ENCODE measurements at regions not wholly inside any gene's neighbourhood (a gene's known extent, or its start where the extent isn't known, plus 50 kb on each side); places are given as distances from the start of the nearest gene placed in this dataset.
"Not testable (repeated sequence)": the region's sequence is repeated elsewhere in the genome, so short reads cannot be mapped to it uniquely, and the experiment has no call there.

DNA sequence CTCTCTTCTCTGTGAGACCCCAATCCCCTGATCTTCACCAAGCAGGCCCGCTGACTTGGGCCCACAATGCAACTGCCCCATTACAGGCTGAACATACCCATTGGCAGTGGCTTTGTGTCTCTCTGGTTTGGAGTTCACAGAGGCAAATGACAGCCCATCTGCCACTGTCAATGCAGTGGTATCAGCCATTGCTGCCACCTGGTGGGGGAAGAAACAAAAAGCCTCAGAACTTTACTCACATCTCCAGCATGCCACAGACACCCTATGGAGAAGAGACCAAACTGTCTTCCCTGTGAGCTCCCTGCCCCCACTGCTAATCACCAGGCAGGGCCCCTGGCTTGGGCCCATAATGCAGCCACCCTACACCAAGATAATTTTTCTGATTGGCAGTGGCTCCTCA, 729.3 kb upstream of the ACTRT1 start:
- no peak for DNase-seq (ENCODE audit: low read depth in 3 of 3)

DNA sequence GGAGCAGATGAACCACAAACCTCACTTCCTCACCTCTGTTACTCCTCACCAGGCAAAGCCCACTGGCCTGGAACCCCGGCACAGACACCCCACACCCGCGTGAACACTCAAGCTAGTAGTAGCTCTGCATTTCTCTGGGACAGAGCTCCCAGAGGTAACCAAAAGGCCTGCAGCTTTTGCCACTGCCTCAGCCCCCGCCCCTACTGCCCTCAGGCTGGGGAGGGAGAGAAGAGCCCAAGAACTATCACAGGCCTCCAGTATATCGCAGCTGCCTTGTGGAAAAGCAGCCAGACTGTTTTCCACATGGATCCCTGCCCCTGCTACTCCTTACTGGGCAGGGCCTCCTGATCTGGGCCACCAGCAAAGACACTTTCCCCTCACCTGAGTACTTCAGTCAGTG, 728.7 kb upstream of the ACTRT1 start:
- no peak for DNase-seq (ENCODE audit: low read depth in 3 of 3)

DNA sequence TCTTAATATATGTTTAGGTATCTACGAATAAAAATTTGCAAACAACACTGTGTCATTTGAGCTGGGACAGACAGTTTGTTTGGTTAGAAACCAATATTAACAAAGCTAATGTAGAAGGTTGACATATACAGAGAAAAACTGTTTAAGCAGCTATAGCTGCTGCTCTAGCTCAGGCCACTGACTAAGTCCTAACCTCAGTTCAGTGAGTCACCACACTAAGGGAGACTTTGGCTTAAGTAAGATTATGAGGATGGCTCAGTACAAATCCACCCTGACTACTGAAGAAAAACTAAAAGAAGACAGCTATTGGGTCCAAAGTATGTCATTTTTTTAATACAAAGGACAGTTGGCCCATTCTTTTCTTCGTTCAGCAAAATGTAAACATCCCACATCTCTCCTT, 717.3 kb upstream of the ACTRT1 start:
- no peak for DNase-seq (ENCODE audit: low read depth in 3 of 3)

DNA sequence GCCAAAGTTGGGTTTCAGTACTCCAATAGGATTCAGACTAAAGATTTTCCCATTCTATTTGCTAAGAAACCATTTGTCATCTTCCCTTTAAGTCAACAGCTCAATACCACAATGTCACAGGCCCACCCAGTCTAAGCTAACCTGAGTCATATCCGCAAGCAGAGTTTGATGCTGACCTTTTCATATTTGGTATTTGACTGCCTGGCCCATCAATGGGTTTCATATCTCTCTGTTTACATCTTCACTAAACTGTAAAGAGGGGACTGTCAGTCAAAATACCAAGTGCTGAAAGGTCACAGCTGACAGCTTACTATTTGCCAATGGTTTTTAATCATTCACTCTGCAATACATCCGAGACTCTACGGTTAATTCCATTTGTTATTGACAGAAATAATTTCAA, 707.5 kb upstream of the ACTRT1 start:
- DNase-seq (ENCODE audit: low read depth in 3 of 3): no peak

DNA sequence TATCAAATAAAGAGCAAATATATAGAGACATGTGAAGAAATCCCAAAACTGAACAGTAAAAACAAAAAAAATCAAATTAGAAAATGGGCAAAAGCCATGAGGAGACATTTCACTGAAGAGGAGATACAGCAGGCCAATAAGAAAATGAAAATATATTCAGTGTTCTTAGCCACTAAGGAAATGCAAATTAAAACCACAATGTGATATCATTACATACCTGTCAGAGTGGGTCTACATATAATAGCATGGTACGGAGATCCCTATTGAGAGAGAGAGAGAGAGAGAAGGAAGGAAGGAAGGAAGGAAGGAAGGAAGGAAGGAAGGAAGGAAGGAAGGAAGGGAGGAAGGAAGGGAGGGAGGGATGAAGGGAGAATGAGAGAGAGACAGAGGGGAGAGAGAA, 707.0 kb upstream of the ACTRT1 start:
- no peak for DNase-seq (ENCODE audit: low read depth in 3 of 3)

DNA sequence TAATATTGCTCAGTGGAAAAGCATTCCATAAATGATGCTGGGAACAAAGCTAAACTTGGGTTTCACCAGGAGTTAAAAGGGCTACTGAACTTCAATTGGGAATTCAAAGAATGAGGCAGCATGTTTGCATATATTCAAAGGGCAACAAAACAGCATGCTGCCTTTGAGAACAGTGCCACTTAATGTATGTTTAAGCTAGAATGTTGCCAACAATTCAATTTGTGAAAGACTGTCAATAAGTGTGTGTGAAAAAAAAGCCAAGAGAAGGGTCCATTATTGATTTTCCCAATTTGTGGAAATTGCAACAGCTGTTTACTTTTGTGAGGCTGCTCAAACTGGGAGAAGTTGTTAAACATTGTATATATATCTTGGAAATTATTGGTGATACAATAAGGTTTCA, 701.9 kb upstream of the ACTRT1 start:
- DNase-seq (ENCODE audit: low read depth in 3 of 3): no peak

DNA sequence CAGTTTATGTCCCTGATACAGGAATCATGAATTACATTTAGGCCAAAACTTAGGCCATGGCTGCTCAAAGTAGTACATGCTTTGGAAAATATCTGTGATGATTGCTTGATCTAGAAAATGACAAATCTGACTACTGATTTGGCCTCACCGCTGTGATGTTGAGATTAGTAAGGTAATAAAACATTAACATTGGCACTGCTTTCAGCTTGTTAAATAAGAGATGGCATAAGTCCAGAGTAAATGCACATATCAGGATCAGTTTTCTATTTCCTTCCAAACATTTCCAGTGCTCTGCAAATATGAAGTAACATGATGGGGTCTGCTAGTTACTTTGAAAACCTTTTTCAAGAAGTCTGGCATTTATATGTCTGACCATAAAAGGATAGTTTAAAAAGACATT, 687.3 kb upstream of the ACTRT1 start:
- no peak for DNase-seq (ENCODE audit: low read depth in 3 of 3)

DNA sequence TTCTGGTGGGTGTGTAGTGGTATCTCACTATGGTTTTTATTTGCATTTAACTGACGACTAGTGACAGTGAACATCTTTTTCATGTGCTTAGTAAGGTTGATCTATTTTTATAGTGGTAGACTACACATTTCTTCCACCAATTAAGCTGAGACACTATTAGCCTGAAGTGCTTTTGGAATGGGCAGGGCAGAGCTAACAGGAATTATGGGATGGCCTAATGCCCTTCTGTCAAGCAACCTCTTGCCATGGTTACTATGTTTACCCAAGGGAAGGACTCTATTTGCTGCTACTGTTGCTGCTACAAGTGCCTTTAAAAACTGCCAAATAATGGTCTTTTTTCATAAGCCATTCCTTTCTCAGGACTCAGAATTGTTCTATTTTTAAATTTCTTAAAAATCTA, 676.7 kb upstream of the ACTRT1 start:
- no peak for DNase-seq (ENCODE audit: low read depth in 3 of 3)

DNA sequence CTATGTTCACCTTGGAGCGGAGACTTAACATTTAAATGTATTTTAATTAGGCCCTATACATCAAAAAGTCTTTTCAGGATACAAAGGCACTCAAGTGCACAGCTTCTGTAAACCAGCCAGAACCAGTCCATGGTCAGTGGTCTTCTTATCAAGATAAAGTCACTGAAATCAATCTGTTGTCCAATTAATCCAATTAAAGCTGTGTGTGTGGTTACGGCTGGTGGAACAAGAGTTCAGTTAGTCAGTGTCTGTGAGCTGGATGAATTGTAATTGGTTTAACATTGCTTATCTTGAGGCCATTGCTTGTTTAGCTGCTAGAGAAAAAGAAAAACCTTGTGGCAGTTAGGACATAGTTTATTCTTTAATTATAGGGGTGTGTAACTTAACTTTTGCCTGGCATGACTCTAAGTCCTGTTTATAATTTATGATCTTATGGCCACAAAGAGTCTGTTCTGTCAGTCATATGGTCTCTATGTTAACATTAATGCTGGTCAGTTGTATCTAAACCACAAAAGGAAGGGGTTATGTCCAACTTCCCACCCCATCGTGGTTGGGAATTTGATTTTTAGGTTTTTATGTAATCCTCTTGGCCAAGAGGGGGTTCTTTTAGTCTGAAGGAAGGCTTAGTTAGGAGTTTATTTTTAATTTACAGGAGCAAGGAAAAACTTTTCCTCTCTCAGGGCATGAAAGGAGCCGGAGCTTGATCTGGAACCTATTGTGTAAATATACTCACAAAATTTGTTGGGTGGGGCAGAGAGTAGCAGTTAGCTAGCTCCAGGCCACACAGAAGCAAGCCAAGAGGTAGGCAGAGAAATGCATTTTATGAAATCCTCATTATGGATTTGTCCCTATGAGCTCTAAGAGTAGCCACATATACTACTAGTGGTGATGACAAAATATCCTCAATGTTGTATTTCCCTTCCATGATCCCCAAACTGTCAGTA, 665.7 kb upstream of the ACTRT1 start:
- no peak for DNase-seq (ENCODE audit: low read depth in 3 of 3)

DNA sequence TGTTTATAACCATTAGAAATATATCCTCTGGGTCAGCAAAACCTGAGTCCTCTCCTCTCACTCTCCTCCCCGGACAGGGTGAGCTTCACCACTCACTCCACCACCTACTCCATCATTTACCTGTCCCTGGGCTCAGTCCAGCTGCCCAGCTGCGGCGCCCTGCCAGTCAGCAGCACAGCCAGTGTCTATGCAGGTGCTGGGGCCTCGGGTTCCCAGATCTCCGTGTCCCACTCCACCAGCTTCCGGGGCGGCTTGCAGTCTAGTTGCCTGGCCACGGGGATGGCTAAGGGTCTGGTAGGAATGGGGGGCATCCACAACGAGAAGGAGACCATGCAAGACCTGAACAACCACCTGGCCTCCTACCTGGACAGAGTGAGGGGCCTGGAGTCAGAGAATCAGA, 662.2 kb upstream of the ACTRT1 start:
- no peak for DNase-seq (ENCODE audit: low read depth in 3 of 3)

DNA sequence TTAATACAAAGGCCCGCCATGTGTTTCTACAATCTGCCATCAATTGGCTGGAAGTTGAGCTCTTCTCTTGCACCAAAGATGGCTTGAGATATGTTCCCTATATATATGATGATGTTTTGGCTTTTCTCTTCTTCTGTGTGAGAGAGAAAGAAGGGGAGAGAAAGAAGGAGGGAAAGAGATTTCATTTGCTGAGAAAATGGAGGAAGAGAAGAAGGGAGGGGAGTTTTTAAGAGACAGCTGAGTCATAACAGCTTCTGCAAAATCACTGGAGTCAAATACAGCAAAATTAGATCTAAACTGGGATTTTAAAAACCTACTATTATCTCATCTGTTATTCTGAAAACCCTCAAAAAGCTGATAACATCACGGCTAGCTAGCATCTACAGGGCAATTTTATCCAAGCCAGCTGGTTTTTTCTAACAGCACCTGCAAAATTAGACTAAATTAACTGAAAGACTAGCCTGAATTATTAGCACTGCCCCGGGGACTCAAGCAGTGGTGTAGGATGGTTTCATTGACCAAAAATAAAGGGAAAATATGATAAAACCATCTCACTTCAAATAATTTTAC, 647.6 kb upstream of the ACTRT1 start:
- no peak for DNase-seq (ENCODE audit: low read depth in 3 of 3)

DNA sequence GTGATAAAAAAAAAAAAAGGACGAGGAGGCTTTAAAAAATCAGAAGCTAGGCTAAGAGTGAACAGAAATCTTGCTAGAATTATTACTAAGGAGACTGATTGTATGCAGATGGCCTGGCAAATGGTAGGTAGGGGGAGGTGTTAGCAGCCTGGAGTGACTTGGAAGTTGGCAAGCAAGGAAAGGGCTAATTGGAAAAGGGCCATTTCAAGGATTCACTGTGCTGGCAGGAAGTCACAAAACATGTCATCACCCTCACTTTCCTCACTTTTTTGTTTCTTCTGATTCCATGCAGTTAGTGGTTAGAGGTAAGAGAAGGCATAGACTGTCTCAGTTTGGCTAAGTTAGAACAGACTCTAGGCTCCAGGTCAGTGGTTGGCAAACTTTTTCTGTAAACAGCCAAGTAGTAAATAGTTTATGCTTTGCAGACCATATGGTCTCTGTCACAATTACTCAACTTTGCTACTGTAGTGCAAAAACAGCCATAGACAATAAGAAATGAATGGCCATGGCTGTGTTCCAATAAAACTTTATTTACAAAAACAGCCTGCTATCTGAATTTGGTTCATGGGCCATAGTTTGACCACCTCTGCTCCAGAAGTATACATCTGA, 646.5 kb upstream of the ACTRT1 start:
- no peak for DNase-seq (ENCODE audit: low read depth in 3 of 3)

DNA sequence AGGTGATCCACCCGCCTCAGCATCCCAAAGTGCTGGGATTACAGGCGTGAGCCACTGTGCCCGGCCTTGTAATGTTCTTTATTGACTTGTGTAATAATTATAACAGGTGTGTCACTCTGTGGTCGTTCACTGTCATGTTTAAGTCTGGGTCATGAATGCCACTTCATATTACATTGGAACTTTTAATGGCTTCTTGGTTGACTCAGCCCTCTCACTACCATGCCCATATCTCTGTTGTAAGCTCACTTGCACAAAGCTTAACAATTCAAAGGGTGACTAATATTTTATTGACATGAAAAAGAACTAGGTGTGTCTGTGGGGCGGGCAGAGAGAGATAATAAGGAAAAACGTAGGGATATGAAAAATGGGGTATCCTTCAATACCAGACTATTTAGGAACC, 639.7 kb upstream of the ACTRT1 start:
- no peak for DNase-seq (ENCODE audit: low read depth in 3 of 3)

DNA sequence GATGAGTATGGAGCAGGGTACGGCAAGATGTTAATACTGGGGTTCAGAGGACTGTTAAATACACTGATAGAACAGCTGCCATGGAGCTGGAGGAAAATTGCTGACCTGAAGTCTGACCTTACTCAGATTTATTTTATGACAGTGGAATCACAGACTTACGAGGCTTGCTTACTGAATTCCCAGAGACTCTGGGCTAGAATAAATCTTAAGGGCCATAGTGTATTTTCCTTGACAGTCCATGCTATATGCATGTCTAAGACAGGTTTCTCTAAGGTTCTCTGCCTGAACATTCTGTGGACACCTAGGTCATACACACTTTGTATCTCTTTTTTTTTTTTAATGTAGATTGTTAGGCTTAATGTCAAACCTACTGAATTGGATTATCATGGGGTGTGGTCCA, 633.2 kb upstream of the ACTRT1 start:
- DNase-seq (ENCODE audit: low read depth in 3 of 3): no peak

DNA sequence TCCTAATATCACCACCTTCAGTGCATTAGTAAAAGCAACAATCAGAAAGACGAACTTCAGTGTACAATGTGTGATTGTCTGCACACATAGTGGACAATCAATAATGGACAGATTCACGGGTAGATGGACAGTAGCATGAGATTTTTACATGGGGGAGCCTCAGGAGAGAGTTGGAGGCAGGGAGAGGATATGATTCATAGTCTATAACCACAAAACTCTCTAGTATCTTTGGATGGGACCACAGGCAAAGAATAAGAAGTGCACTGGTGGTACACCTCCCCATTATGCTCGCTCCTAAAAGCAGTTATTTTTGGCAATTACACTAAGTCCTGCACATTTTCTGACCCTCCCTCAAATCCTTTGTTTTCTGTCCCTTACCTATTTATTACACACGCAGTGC, 624.4 kb upstream of the ACTRT1 start:
- no peak for DNase-seq (ENCODE audit: low read depth in 3 of 3)

DNA sequence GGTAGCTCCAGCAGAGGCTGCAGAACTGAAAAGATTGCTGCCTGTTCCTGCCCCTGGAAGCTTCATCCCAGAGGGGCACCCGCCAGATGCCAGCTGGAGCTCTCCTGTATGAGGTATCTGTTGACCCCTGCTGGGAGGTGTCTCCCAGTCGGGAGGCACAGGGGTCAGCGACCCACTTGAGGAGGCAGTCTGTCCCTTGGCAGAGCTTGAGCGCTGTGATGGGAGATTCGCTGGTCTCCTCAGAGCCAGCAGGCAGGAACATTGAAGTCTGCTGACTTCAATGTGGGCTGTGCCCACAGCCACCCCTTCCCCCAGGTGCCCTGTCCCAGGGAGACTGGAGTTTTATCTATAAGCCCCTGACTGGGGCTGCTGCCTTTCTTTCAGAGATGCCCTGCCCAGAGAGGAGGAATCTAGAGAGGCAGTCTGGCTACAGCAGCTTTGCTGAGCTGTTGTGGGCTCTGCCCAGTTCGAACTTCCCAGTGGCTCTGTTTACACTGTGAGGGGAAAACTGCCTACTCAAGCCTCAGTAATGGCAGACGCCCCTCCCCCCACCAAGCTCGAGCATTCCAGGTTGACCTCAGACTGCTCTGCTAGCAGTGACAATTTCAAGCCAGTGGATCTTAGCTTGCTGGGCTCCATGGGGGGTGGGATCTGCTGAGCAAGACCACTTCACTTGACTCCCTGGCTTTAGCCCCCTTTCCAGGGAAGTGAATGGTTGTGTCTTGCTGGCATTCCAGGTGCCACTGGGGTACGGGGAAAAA, 622.3 kb upstream of the ACTRT1 start:
- not testable (repeated sequence) for DNase-seq (ENCODE audit: low read depth in 3 of 3)

DNA sequence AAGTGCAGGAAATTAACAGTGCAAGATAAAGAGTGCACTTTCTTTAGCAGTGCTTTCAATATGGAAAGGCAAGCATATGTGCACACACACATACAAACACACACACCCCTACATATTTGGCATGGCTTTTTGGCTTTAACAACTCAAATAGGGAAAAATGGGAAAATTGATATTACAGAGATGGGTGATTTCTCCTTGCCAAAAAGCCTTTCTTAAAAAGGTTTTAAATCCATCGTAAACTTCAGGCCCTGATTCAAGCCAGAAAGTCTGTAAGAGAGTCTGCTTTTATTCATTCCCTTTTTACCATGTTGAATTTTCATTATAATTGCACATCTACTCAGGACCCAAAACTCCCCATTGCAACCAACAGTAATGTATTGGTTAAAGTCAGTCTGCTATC, 612.0 kb upstream of the ACTRT1 start:
- DNase-seq (ENCODE audit: low read depth in 3 of 3): no peak

DNA sequence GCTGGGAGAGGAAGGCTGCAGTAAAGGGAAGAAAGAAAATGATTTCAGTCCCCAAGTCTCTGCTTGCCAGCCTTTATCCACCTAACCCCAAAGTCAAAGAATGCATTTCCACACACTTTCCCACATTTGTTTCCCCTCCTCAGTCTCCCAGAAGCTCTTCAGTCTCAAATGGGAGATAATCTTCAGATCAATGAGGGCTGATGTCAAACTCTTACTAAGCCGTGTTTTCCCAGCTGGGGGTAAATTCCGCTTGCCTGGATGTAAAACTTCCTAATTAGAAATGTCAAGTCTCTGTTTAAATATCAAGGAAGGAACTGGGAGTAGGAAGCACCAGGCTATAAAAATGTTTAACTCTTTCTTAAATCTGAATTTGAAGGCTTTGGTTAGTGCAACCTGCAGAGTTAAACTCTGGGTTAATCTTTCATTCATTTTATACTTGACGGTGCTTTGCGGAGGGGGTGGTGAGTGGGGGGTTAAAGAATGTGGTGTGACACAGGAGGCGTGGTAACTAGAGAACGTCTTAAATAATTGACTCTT, 601.4 kb upstream of the ACTRT1 start:
- DNase-seq (ENCODE audit: low read depth in 3 of 3): no peak

DNA sequence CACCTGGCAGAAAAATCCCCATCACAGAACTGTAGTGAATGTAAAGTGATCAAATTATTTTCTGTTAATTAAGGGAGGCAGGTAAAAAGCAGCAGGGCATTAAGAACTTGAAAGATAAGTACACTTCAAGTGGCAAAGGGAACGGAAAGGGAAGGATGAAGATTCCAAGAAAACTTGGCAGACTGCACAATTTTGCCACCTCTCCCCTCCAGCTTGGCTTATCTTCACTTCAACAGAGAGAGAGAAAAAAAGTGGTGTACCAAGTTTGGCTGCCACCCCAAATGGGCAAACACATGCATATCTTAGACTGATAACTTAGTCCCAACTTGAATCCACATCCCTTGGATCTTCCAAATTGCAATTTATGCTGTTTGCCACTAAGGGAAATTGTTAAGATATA, 598.1 kb upstream of the ACTRT1 start:
- DNase-seq (ENCODE audit: low read depth in 3 of 3): no peak

DNA sequence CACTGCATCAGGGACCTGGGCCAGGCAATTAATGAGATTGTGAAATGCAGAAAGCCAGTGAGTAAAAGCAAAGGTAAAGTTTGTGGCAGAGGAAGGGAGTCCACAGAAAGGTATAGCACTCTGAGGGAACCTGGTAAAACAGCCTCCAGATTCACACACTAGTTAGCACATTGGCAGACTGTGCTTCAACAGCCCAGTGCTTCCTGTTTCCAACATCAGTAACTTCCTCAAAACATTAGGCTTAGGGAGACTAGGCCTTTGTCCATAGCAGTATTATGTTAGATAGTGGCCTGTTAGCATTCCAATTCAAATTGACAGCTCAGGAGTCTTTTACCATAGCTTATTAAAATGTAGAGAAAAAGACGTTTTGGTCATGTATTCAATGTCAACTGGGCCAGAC, 582.6 kb upstream of the ACTRT1 start:
- DNase-seq (ENCODE audit: low read depth in 3 of 3): no peak

DNA sequence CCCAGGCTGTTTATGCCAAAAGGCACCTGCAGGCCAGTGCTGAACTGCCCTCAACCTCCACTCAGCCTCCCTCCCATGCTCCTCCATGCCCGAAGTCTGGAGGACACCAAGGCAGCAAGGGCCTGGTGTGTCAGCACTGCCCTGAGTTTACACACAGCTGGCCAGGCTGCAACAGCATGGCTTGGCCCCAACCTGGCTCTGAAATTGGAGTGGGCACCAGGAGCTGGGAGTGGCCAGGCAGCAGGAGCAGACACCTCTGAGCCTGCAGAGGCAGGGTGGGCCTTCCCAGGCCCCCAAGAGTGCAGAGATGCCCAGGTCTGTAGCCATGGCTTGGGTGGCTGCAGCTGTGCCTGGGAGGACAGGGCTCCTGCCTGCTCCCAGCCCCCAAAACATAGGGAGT, 571.2 kb upstream of the ACTRT1 start:
- DNase-seq (ENCODE audit: low read depth in 3 of 3): no peak

DNA sequence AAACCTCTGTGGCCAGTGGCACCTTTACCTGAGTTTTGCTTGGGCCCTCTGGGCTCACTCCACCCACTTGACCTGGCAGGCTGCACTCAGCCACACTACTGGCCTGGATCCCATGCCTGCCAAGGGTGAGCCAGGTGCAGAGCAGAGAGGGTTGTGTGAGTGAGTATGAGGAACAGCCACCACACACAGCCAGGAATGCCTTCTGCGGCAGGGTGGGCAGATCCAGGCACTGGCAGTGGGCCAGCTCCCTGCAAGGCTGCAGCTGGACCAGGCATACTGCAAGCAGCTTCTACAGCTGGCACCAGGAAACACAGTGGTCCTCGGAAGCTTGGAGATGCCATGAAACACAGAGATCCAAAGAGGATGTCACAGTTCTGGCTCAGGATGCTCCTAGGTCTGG, 570.1 kb upstream of the ACTRT1 start:
- no peak for DNase-seq (ENCODE audit: low read depth in 3 of 3)

All from stimulated activated CD4-positive, alpha-beta T cell treated with anti-CD3 and anti-CD28 coated beads, TNF-alpha, amount 100 ng/mL, for 4 hours (primary cell).